ENCODE measurements at regions not wholly inside any gene's neighbourhood (a gene's known extent, or its start where the extent isn't known, plus 50 kb on each side); places are given as distances from the start of the nearest gene placed in this dataset.

DNA sequence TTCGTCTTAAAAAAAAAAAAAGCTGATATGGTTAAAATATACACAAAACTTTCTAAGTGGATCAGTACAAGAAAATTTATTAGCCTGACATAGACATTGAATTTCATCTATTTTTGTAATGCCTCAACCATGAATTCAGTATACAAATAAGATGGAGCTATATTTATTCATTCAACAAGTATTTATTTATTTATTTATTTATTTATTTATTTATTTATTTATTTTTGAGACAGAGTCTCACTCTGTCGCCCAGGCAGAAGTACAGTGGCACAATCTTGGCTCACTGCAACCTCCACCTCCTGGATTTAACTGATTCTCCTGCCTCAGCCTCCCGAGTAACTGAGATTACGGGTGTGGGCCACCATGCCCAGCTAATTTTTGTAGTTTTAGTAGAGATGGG is 78.5 kb upstream of the GSX1 start:
- H3K9me2 ChIP-seq (ENCODE audit: insufficient read depth): no peaks in the 10 kb centered on the region
- H3K4me3 Mint-ChIP-seq: no peak overlapping the region
- no peak overlapping the region for H3K4me3 ChIP-seq
- H2AFZ ChIP-seq: no peak overlapping the region
- no peaks in the 10 kb centered on the region for H3K79me2 ChIP-seq (replicated peaks; ENCODE audit: insufficient read depth)
- ATAC-seq: no peak
- peaks cover 16% of the 10 kb centered on the region for H3K4me1 Mint-ChIP-seq
- no peaks in the 10 kb centered on the region for H3K36me3 ChIP-seq (ENCODE audit: insufficient read depth)
- peaks cover 14% of the 10 kb centered on the region; the same call in 1 of the 2 replicates for H3K4me1 ChIP-seq (ENCODE audit: insufficient read depth)
- no peak overlapping the region for H3K27ac ChIP-seq (ENCODE audit: low read depth)
- H3K9me3 Mint-ChIP-seq: no peaks in the 10 kb centered on the region
- H3K4me2 ChIP-seq: no peak overlapping the region
- no peak overlapping the region for H3K27ac Mint-ChIP-seq
- DNase-seq (ENCODE audit: low spot score): no peak
- no peaks in the 10 kb centered on the region for H4K20me1 ChIP-seq (replicated peaks; ENCODE audit: insufficient read depth)
- no peaks in the 10 kb centered on the region for H3F3A ChIP-seq (replicated peaks; ENCODE audit: low read depth)
- TF ChIP-seq, protein P1, sequence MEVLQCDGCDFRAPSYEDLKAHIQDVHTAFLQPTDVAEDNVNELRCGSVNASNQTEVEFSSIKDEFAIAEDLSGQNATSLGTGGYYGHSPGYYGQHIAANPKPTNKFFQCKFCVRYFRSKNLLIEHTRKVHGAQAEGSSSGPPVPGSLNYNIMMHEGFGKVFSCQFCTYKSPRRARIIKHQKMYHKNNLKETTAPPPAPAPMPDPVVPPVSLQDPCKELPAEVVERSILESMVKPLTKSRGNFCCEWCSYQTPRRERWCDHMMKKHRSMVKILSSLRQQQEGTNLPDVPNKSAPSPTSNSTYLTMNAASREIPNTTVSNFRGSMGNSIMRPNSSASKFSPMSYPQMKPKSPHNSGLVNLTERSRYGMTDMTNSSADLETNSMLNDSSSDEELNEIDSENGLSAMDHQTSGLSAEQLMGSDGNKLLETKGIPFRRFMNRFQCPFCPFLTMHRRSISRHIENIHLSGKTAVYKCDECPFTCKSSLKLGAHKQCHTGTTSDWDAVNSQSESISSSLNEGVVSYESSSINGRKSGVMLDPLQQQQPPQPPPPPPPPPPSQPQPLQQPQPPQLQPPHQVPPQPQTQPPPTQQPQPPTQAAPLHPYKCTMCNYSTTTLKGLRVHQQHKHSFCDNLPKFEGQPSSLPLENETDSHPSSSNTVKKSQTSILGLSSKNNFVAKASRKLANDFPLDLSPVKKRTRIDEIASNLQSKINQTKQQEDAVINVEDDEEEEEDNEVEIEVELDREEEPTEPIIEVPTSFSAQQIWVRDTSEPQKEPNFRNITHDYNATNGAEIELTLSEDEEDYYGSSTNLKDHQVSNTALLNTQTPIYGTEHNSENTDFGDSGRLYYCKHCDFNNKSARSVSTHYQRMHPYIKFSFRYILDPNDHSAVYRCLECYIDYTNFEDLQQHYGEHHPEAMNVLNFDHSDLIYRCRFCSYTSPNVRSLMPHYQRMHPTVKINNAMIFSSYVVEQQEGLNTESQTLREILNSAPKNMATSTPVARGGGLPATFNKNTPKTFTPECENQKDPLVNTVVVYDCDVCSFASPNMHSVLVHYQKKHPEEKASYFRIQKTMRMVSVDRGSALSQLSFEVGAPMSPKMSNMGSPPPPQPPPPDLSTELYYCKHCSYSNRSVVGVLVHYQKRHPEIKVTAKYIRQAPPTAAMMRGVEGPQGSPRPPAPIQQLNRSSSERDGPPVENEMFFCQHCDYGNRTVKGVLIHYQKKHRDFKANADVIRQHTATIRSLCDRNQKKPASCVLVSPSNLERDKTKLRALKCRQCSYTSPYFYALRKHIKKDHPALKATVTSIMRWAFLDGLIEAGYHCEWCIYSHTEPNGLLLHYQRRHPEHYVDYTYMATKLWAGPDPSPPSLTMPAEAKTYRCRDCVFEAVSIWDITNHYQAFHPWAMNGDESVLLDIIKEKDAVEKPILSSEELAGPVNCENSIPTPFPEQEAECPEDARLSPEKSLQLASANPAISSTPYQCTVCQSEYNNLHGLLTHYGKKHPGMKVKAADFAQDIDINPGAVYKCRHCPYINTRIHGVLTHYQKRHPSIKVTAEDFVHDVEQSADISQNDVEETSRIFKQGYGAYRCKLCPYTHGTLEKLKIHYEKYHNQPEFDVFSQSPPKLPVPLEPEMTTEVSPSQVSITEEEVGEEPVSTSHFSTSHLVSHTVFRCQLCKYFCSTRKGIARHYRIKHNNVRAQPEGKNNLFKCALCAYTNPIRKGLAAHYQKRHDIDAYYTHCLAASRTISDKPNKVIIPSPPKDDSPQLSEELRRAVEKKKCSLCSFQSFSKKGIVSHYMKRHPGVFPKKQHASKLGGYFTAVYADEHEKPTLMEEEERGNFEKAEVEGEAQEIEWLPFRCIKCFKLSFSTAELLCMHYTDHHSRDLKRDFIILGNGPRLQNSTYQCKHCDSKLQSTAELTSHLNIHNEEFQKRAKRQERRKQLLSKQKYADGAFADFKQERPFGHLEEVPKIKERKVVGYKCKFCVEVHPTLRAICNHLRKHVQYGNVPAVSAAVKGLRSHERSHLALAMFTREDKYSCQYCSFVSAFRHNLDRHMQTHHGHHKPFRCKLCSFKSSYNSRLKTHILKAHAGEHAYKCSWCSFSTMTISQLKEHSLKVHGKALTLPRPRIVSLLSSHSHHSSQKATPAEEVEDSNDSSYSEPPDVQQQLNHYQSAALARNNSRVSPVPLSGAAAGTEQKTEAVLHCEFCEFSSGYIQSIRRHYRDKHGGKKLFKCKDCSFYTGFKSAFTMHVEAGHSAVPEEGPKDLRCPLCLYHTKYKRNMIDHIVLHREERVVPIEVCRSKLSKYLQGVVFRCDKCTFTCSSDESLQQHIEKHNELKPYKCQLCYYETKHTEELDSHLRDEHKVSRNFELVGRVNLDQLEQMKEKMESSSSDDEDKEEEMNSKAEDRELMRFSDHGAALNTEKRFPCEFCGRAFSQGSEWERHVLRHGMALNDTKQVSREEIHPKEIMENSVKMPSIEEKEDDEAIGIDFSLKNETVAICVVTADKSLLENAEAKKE (CRISPR knock-in tag; IDR thresholded peaks at IDR 0.05): no peak
- TF ChIP-seq ZNF331 (CRISPR knock-in tag; IDR thresholded peaks at IDR 0.05; ENCODE audit: low read depth): no peak
- no peaks in the 10 kb centered on the region for H3K27me3 ChIP-seq (ENCODE audit: insufficient read depth)
- peaks cover under 1% of the 10 kb centered on the region for H3K27me3 Mint-ChIP-seq (ENCODE audit: insufficient read depth, low read depth, poor library complexity)
- no peaks in the 10 kb centered on the region for H3K36me3 Mint-ChIP-seq (ENCODE audit: low read depth)

DNA sequence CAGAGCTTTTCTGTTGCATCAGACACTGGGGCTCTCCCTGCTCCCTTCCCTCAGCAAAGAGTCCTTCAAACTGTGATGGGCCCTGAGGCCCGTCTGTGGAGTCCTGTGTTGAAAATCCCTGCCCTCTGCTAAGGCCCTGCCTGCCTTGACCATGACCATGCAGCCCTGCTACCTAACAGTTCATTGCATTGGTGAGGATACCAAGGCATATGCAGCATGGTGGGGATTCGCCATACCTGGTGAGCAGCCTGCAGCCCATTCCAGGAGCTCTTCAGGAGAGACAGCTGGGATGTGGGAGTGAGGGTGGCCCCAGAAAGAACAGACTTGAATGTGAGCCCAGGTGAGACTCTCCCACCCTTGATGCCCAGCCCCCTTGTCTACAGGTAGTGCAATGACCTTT is 70.6 kb upstream of the GSX1 start:
- Histone ChIP-seq H3K9me2 (ENCODE audit: insufficient read depth) (0 out of 2 replicates have a peak, but pooled peaks cover 6% of the 10 kb centered on the region), H2AFZ (peak overlapping the region; percentile 86), H3K79me2 (replicated peaks; ENCODE audit: insufficient read depth) (no peaks in the 10 kb centered on the region), H3K27me3 (ENCODE audit: insufficient read depth) (no peaks in the 10 kb centered on the region), H3K36me3 (ENCODE audit: insufficient read depth) (no peaks in the 10 kb centered on the region), H4K20me1 (replicated peaks; ENCODE audit: insufficient read depth) (no peaks in the 10 kb centered on the region), H3F3A (replicated peaks; ENCODE audit: low read depth) (no peaks in the 10 kb centered on the region), H3K4me3 (no peak overlapping the region), H3K27ac (ENCODE audit: low read depth) (no peak overlapping the region), H3K4me1 (ENCODE audit: insufficient read depth) (no peaks in the 10 kb centered on the region; the same call in 1 of the 2 replicates), H3K4me2 (no peak overlapping the region)
- H3K27me3 Mint-ChIP-seq (ENCODE audit: insufficient read depth, low read depth, poor library complexity): peaks cover 4% of the 10 kb centered on the region
- H3K4me1 Mint-ChIP-seq: peaks cover 8% of the 10 kb centered on the region; the same call in 2 of the 3 replicates
- H3K27ac Mint-ChIP-seq: no peak overlapping the region
- no peaks in the 10 kb centered on the region for H3K9me3 Mint-ChIP-seq
- no peak for DNase-seq (ENCODE audit: low spot score)
- H3K4me3 Mint-ChIP-seq: no peak overlapping the region
- TF ChIP-seq CREB1 (CRISPR knock-in tag; IDR thresholded peaks at IDR 0.05; ENCODE audit: low read depth) (no peak), POLR2AphosphoS5 (IDR thresholded peaks at IDR 0.05; ENCODE audit: low read depth) (no peak)
- H3K36me3 Mint-ChIP-seq (ENCODE audit: low read depth): no peaks in the 10 kb centered on the region
- ATAC-seq: no peak
